ENCODE measurements at regions not wholly inside any gene's neighbourhood (a gene's known extent, or its start where the extent isn't known, plus 50 kb on each side); places are given as distances from the start of the nearest gene placed in this dataset.

DNA sequence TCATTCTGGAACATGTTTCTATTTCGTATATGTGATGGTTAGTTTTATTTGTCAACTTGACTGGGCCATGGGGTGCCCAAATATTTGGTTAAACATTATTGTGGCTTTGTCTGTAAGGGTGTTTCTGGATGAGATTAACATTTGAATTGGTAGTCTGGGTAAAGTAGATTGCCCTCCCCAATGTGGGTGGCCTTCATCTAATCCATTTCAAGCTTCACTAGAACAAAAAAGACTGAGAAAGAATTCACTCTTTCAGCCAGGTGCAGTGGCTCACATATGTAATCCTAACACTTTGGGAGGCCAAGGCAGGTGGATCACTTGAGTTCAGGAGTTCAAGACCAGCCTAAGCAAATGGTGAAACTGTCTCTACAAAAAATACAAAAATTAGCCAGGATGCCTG is 55.7 kb upstream of the TANC1 start:
- no peak for FAIRE-seq
- H3K4me3 ChIP-seq (ENCODE audit: extremely low read depth in 1 of 4, insufficient read depth in 2 of 4, low read depth in 3 of 4, low read length in 4 of 4) = no peak overlapping the region
- DNase-seq (ENCODE audit: low read depth in 1 of 2, low spot score in 2 of 2) = no peak
- no peak overlapping the region for H3K27ac ChIP-seq (ENCODE audit: low read depth, low read length)
- no peak overlapping the region for H2BK12ac ChIP-seq (ENCODE audit: low read depth, low read length)
- H3K4me1 ChIP-seq (replicated peaks in 1 of 4; ENCODE audit: control insufficient read depth in 3 of 4, insufficient read depth in 4 of 4, low read length in 3 of 4) = peaks cover 0 to 7% (median 0%) of the 10 kb centered on the region in 4 experiments; a peak in 1 of 7 replicates
- H3K14ac ChIP-seq (ENCODE audit: insufficient read length) = no peak overlapping the region
- H4K20me1 ChIP-seq (replicated peaks in 1 of 2; ENCODE audit: control insufficient read depth in 1 of 2, insufficient read depth in 2 of 2, low read length in 2 of 2) = no peaks in the 10 kb centered on the region
- H2BK120ac ChIP-seq (replicated peaks; ENCODE audit: low read depth, low read length) = no peak overlapping the region
- no peak overlapping the region for H4K8ac ChIP-seq (ENCODE audit: extremely low read depth, insufficient read depth, low read length)
- H4K5ac ChIP-seq (ENCODE audit: insufficient read length, low read depth, low read length) = no peak overlapping the region
- no peak overlapping the region for H2AFZ ChIP-seq (ENCODE audit: low read length)
- WGBS, 2 experiments (ENCODE audit: extremely low coverage in 1 of 2, insufficient coverage in 1 of 2, insufficient read length in 1 of 2, insufficient replicate concordance in 2 of 2, low coverage in 1 of 2, low lambda C conversion rate in 2 of 2, missing lambda C conversion rate in 1 of 2) = 86% methylated on average over 1 of the region's 1 CpG; no CpG with 5 or more reads in 1 of the 2 experiments
- no peak overlapping the region for H3K23ac ChIP-seq (ENCODE audit: insufficient read length)
- H2BK5ac ChIP-seq (ENCODE audit: low read depth, low read length) = no peak overlapping the region
- no peak overlapping the region for H3K56ac ChIP-seq (replicated peaks; ENCODE audit: insufficient read length, low read depth, low read length)
- ChIA-PET POLR2A (ENCODE audit: partially characterized antibody) (no interaction called here), CTCF (ENCODE audit: partially characterized antibody) (interaction anchor here (1.6 kb wide), 1 partner anchor 206 kb away, joined by 8 read pairs; no protein-coding TSS in a partner anchor)
- no peak overlapping the region for H2AK5ac ChIP-seq (ENCODE audit: low read depth, low read length)
- H3K9me3 ChIP-seq (ENCODE audit: insufficient read depth in 2 of 2, low read depth in 1 of 2, low read length in 1 of 2) = no peaks in the 10 kb centered on the region
- H3K18ac ChIP-seq (ENCODE audit: extremely low read depth, low read length) = no peak overlapping the region
- no peak overlapping the region for H2BK20ac ChIP-seq (ENCODE audit: low read length)
- no peaks in the 10 kb centered on the region for H3K79me1 ChIP-seq (ENCODE audit: low read depth, low read length)
- no peak overlapping the region for H3K9ac ChIP-seq (replicated peaks in 1 of 4; ENCODE audit: extremely low read depth in 1 of 4, low read depth in 3 of 4, low read length in 3 of 4)
- H3K79me2 ChIP-seq (ENCODE audit: control insufficient read depth in 1 of 2, insufficient read depth in 2 of 2, low read length in 2 of 2) = no peaks in the 10 kb centered on the region
- no peaks in the 10 kb centered on the region for H3K36me3 ChIP-seq (ENCODE audit: control insufficient read depth in 2 of 4, insufficient read depth in 4 of 4, low read length in 3 of 4)
- H3K4ac ChIP-seq (replicated peaks; ENCODE audit: insufficient read length, low read depth, low read length) = no peak overlapping the region
- H3K4me2 ChIP-seq (ENCODE audit: insufficient read depth in 1 of 2, low read depth in 2 of 2, low read length in 2 of 2) = no peak overlapping the region
- no peaks in the 10 kb centered on the region for H3K23me2 ChIP-seq (ENCODE audit: low read depth, low read length)
- no peak overlapping the region for H2BK15ac ChIP-seq (ENCODE audit: low read length)
- H3K27me3 ChIP-seq (replicated peaks in 1 of 4; ENCODE audit: control insufficient read depth in 3 of 4, extremely low read depth in 1 of 4, insufficient read depth in 3 of 4, low read length in 3 of 4) = no peaks in the 10 kb centered on the region
- no peak overlapping the region for H4K91ac ChIP-seq (replicated peaks; ENCODE audit: insufficient read length, low read length)
- no peak for TF ChIP-seq POU5F1 (IDR thresholded peaks at IDR 0.05; ENCODE audit: low read depth, low read length)
- TF ChIP-seq CREB1 (IDR thresholded peaks at IDR 0.05) = no peak
- TF ChIP-seq SP1 (IDR thresholded peaks at IDR 0.05; ENCODE audit: low read depth, low read length) = no peak
- TF ChIP-seq CTBP2 (IDR thresholded peaks at IDR 0.05; ENCODE audit: borderline replicate concordance, insufficient read depth, insufficient read length, low read length) = no peak
- TF ChIP-seq SUZ12 (IDR thresholded peaks at IDR 0.05; ENCODE audit: low read length) = no peak
- no peak for TF ChIP-seq POLR2AphosphoS5 (IDR thresholded peaks at IDR 0.05; ENCODE audit: low read depth, low read length)
- no peak for TF ChIP-seq RBBP5 (IDR thresholded peaks at IDR 0.05; ENCODE audit: borderline replicate concordance, low read depth, low read length)
- no peak for TF ChIP-seq CBX5 (IDR thresholded peaks at IDR 0.05; ENCODE audit: low read depth, low read length)
- TF ChIP-seq RXRA (IDR thresholded peaks at IDR 0.05; ENCODE audit: insufficient read depth, low read depth, low read length) = no peak
- TF ChIP-seq NRF1 (IDR thresholded peaks at IDR 0.05; ENCODE audit: low read depth, low read length) = no peak
- TF ChIP-seq GABPA (IDR thresholded peaks at IDR 0.05; ENCODE audit: borderline replicate concordance, insufficient read depth, low read length) = no peak
- no peak for TF ChIP-seq SIRT6 (IDR thresholded peaks at IDR 0.05; ENCODE audit: low read length)
